Epithelial cell of esophagus (primary cell): ENCODE measurements at regions not wholly inside any gene's neighbourhood (a gene's known extent, or its start where the extent isn't known, plus 50 kb on each side); places are given as distances from the start of the nearest gene placed in this dataset.
"Not testable (repeated sequence)": the region's sequence is repeated elsewhere in the genome, so short reads cannot be mapped to it uniquely, and the experiment has no call there.

Experiments used
- DNase-seq: peaks from one replicate; pipeline ENCODE4 v3.0.0; 2010; ENCODE audit warnings: low read depth
- H3K4me3 ChIP-seq: 2 replicates; pipeline ENCODE4 v1.5.1; 2011; ENCODE audit warnings: mild to moderate bottlenecking, low read length, control low read depth
- CTCF ChIP-seq: IDR thresholded peaks from 2 replicates; pipeline ENCODE4 v1.5.1; 2011; ENCODE audit warnings: low read depth, mild to moderate bottlenecking, low read length, control low read depth, inconsistent platforms; ENCODE audit not compliant: insufficient read depth; ENCODE audit errors: missing control alignments

- peak; percentile 95 for DNase-seq
- no peak for TF ChIP-seq CTCF
- H3K4me3 ChIP-seq, result no peak overlapping the region
Measured at GRCh38 chr9:75235632-75236031, 147.3 kb downstream of the OSTF1 start.

DNA sequence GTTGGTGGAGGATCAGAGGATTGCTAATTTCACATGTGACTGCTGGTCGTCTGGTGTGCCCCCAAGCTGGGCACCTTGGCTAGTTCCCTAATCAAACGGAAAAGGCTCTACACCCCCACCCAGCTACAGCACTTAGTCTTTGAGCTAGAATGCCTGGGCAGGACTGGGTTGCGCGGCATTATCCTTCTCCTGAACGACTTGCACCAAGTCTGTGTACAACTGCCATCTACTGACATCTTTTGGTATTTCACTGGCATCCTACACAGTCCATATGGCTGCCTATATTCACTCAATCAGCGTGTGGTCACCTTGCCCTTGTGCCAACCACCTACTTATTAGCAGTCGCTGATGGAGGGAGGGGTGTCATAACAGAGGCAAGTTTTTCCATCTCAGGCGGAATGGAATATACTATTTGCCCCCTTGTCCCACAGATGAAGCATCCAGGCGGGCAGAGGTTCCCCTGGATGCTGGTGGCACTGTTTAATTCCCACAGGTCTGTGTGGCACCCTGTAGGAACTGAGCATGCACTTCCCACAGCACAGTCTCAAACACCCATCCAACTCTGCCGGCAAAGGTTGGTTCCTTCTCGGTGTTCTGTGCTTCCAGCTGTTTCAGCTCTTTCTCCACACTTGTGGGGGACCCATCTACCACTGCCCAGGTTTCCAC is 150.1 kb downstream of the OSTF1 start:
- TF ChIP-seq CTCF, result peak; percentile 73
- no peak overlapping the region for H3K4me3 ChIP-seq
- DNase-seq, result peak; percentile 91

- no peak overlapping the region for H3K4me3 ChIP-seq
- DNase-seq, result peak; percentile 98
- no peak for TF ChIP-seq CTCF
Measured at GRCh38 chr9:75239176-75239575, 150.9 kb downstream of the OSTF1 start.

- TF ChIP-seq CTCF, result no peak
- DNase-seq, result no peak
- no peak overlapping the region for H3K4me3 ChIP-seq
Measured at GRCh38 chr9:75242426-75242825, 154.1 kb downstream of the OSTF1 start.

- no peak for DNase-seq
- TF ChIP-seq CTCF, result no peak
- no peak overlapping the region for H3K4me3 ChIP-seq
Measured at GRCh38 chr9:75246949-75247348, 158.6 kb downstream of the OSTF1 start.

DNA sequence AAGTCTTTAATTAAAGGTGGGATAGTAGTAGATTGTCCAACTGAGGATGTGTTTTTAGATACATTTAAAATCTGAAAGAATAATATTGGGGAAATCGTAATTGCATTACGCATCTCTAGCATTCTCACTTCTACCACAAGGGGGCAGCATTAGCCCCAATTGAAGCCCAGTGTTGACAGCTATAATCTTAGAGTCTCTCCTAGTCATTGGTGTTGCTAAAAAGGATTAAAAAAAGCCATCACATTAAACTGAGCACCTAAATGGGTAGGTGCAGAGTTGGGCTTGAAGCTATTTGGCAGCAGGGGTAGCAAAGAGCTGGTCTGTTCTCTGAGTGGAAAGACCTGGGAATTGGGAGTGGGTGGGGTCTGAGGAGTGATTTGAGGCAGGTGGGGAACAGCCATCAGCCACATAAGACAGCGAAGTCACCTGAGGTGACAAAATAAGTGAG is 177.2 kb downstream of the OSTF1 start:
- H3K4me3 ChIP-seq, result no peak overlapping the region
- peak; percentile 56 for DNase-seq
- TF ChIP-seq CTCF, result peak; percentile 88

GRCh38 chr9:75269197-75269596 is 180.9 kb downstream of the OSTF1 start:
- DNase-seq, result no peak
- no peak for TF ChIP-seq CTCF
- H3K4me3 ChIP-seq, result no peak overlapping the region

DNA sequence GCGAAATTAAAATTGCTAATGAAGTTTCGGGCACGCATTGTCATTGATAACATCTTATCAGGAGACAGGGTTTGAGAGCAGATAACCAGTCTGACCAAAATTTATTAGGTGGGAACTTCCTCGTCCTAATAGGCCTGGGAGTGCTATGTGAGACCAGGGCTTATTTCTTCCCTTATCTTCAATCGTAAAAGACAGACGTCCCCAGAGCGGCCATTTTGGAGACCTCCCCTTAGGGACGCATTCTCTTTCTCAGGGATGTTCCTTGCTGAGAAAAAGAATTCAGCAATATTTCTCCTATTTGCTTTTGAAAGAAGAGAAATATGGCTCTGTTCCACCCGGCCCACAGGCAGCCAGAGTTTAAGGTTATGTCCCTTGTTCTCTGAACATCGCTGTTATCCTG is 184.7 kb downstream of the OSTF1 start:
- not testable (repeated sequence) for DNase-seq, H3K4me3 ChIP-seq
